ENCODE measurements at regions not wholly inside any gene's neighbourhood (a gene's known extent, or its start where the extent isn't known, plus 50 kb on each side); places are given as distances from the start of the nearest gene placed in this dataset.

- FAIRE-seq (no peak), DNase-seq (peak in 2 of 5 donors; percentile 23 to 37)
- no peaks in the 10 kb centered on the region for H3K27me3 ChIP-seq (ENCODE audit: control insufficient read depth, insufficient read depth, low read length)
- no peak overlapping the region for H3K27ac ChIP-seq (ENCODE audit: low read depth in 2 of 2, low read length in 2 of 2)
- no peaks in the 10 kb centered on the region for H3K4me1 ChIP-seq (ENCODE audit: control insufficient read depth in 2 of 3, insufficient read depth in 2 of 3, low read depth in 1 of 3, low read length in 3 of 3)
- H3K4me3 ChIP-seq (ENCODE audit: low read length in 3 of 3): no peak overlapping the region
- no peaks in the 10 kb centered on the region for H3K9me3 ChIP-seq (ENCODE audit: control insufficient read depth in 2 of 3, insufficient read depth in 1 of 3, low read length in 3 of 3)
- no peaks in the 10 kb centered on the region for H3K36me3 ChIP-seq (ENCODE audit: control insufficient read depth in 2 of 3, insufficient read depth in 3 of 3, low read length in 3 of 3)
- no peak for TF ChIP-seq CTCF (IDR thresholded peaks at IDR 0.05; ENCODE audit: borderline replicate concordance, extremely low read depth, insufficient read depth)
- no peak overlapping the region for H3K9ac ChIP-seq (ENCODE audit: low read length in 3 of 3)
- intact Hi-C loops (cut with DNase I): no loop called here
These were observed 256.7 kb upstream of the CAMK1G start for GRCh38 chr1:209326831-209327230.

GRCh38 chr1:209328196-209328595, 255.3 kb upstream of the CAMK1G start:
- TF ChIP-seq CTCF (IDR thresholded peaks at IDR 0.05; ENCODE audit: borderline replicate concordance, extremely low read depth, insufficient read depth): no peak
- peak in 1 of 5 donors; percentile 37 for DNase-seq
- H3K36me3 ChIP-seq (ENCODE audit: control insufficient read depth in 2 of 3, insufficient read depth in 3 of 3, low read length in 3 of 3): no peaks in the 10 kb centered on the region
- H3K9ac ChIP-seq (ENCODE audit: low read length in 3 of 3): no peak overlapping the region
- no peak overlapping the region for H3K4me3 ChIP-seq (ENCODE audit: low read length in 3 of 3)
- no peaks in the 10 kb centered on the region for H3K4me1 ChIP-seq (ENCODE audit: control insufficient read depth in 2 of 3, insufficient read depth in 2 of 3, low read depth in 1 of 3, low read length in 3 of 3)
- intact Hi-C loops (cut with DNase I): no loop called here
- no peak for FAIRE-seq
- no peaks in the 10 kb centered on the region for H3K9me3 ChIP-seq (ENCODE audit: control insufficient read depth in 2 of 3, insufficient read depth in 1 of 3, low read length in 3 of 3)
- no peak overlapping the region for H3K27ac ChIP-seq (ENCODE audit: low read depth in 2 of 2, low read length in 2 of 2)
- H3K27me3 ChIP-seq (ENCODE audit: control insufficient read depth, insufficient read depth, low read length): no peaks in the 10 kb centered on the region

- FAIRE-seq (no peak), DNase-seq (peak in 1 of 5 donors; percentile 33)
- Histone ChIP-seq H3K27me3 (ENCODE audit: control insufficient read depth, insufficient read depth, low read length) (no peaks in the 10 kb centered on the region), H3K36me3 (ENCODE audit: control insufficient read depth in 2 of 3, insufficient read depth in 3 of 3, low read length in 3 of 3) (no peaks in the 10 kb centered on the region), H3K4me1 (ENCODE audit: control insufficient read depth in 2 of 3, insufficient read depth in 2 of 3, low read depth in 1 of 3, low read length in 3 of 3) (no peaks in the 10 kb centered on the region), H3K27ac (ENCODE audit: low read depth in 2 of 2, low read length in 2 of 2) (no peak overlapping the region), H3K4me3 (ENCODE audit: low read length in 3 of 3) (no peak overlapping the region), H3K9ac (ENCODE audit: low read length in 3 of 3) (no peak overlapping the region), H3K9me3 (ENCODE audit: control insufficient read depth in 2 of 3, insufficient read depth in 1 of 3, low read length in 3 of 3) (no peaks in the 10 kb centered on the region)
- peak; percentile 65 for TF ChIP-seq CTCF (IDR thresholded peaks at IDR 0.05; ENCODE audit: borderline replicate concordance, extremely low read depth, insufficient read depth)
- intact Hi-C loops (cut with DNase I): no loop called here
These were observed 248.3 kb upstream of the CAMK1G start for GRCh38 chr1:209335178-209335577.

GRCh38 chr1:209341146-209341545, 242.4 kb upstream of the CAMK1G start:
- DNase-seq (no peak), FAIRE-seq (no peak)
- no peak overlapping the region for H3K9ac ChIP-seq (ENCODE audit: low read length in 3 of 3)
- no peak overlapping the region for H3K4me3 ChIP-seq (ENCODE audit: low read length in 3 of 3)
- H3K27ac ChIP-seq (ENCODE audit: low read depth in 2 of 2, low read length in 2 of 2): no peak overlapping the region
- intact Hi-C loops (cut with DNase I): no loop called here
- TF ChIP-seq CTCF (IDR thresholded peaks at IDR 0.05; ENCODE audit: borderline replicate concordance, extremely low read depth, insufficient read depth): no peak
- no peaks in the 10 kb centered on the region for H3K4me1 ChIP-seq (ENCODE audit: control insufficient read depth in 2 of 3, insufficient read depth in 2 of 3, low read depth in 1 of 3, low read length in 3 of 3)
- no peaks in the 10 kb centered on the region for H3K27me3 ChIP-seq (ENCODE audit: control insufficient read depth, insufficient read depth, low read length)
- H3K36me3 ChIP-seq (ENCODE audit: control insufficient read depth in 2 of 3, insufficient read depth in 3 of 3, low read length in 3 of 3): no peaks in the 10 kb centered on the region
- no peaks in the 10 kb centered on the region for H3K9me3 ChIP-seq (ENCODE audit: control insufficient read depth in 2 of 3, insufficient read depth in 1 of 3, low read length in 3 of 3)
